ENCODE measurements at regions not wholly inside any gene's neighbourhood (a gene's known extent, or its start where the extent isn't known, plus 50 kb on each side); places are given as distances from the start of the nearest gene placed in this dataset.

GRCh38 chr6:167748458-167749379, 78.0 kb upstream of the AFDN start (continued):
- TF ChIP-seq HNRNPLL (IDR thresholded peaks at IDR 0.05; ENCODE audit: low read depth, low read length, poor library complexity, severe bottlenecking) = no peak
- TF ChIP-seq THYN1 (CRISPR knock-in tag; IDR thresholded peaks at IDR 0.05; ENCODE audit: borderline replicate concordance, low read depth) = no peak
- no peak for TF ChIP-seq CREBL2 (CRISPR knock-in tag; IDR thresholded peaks at IDR 0.05; ENCODE audit: borderline replicate concordance)
- TF ChIP-seq DPF2 (CRISPR knock-in tag; IDR thresholded peaks at IDR 0.05; ENCODE audit: borderline replicate concordance, low read depth) = no peak
- TF ChIP-seq ZKSCAN5 (CRISPR knock-in tag; IDR thresholded peaks at IDR 0.05) = no peak
- TF ChIP-seq, protein P1, sequence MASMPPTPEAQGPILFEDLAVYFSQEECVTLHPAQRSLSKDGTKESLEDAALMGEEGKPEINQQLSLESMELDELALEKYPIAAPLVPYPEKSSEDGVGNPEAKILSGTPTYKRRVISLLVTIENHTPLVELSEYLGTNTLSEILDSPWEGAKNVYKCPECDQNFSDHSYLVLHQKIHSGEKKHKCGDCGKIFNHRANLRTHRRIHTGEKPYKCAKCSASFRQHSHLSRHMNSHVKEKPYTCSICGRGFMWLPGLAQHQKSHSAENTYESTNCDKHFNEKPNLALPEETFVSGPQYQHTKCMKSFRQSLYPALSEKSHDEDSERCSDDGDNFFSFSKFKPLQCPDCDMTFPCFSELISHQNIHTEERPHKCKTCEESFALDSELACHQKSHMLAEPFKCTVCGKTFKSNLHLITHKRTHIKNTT (CRISPR knock-in tag; IDR thresholded peaks at IDR 0.05) = no peak
- TF ChIP-seq ZNF790 (CRISPR knock-in tag; IDR thresholded peaks at IDR 0.05; ENCODE audit: borderline replicate concordance) = no peak
- TF ChIP-seq, protein P2, sequence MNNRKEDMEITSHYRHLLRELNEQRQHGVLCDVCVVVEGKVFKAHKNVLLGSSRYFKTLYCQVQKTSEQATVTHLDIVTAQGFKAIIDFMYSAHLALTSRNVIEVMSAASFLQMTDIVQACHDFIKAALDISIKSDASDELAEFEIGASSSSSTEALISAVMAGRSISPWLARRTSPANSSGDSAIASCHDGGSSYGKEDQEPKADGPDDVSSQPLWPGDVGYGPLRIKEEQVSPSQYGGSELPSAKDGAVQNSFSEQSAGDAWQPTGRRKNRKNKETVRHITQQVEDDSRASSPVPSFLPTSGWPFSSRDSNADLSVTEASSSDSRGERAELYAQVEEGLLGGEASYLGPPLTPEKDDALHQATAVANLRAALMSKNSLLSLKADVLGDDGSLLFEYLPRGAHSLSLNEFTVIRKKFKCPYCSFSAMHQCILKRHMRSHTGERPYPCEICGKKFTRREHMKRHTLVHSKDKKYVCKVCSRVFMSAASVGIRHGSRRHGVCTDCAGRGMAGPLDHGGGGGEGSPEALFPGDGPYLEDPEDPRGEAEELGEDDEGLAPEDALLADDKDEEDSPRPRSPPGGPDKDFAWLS (CRISPR knock-in tag; IDR thresholded peaks at IDR 0.05; ENCODE audit: borderline replicate concordance) = no peak
- no peak for TF ChIP-seq SNAPC4 (CRISPR knock-in tag; IDR thresholded peaks at IDR 0.05)
- no peak for TF ChIP-seq SUZ12 (IDR thresholded peaks at IDR 0.05; ENCODE audit: low read depth, low read length)
- no peak for TF ChIP-seq KDM1A (CRISPR knock-in tag; IDR thresholded peaks at IDR 0.05)
- TF ChIP-seq, protein P3, sequence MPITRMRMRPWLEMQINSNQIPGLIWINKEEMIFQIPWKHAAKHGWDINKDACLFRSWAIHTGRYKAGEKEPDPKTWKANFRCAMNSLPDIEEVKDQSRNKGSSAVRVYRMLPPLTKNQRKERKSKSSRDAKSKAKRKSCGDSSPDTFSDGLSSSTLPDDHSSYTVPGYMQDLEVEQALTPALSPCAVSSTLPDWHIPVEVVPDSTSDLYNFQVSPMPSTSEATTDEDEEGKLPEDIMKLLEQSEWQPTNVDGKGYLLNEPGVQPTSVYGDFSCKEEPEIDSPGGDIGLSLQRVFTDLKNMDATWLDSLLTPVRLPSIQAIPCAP (CRISPR knock-in tag; IDR thresholded peaks at IDR 0.05; ENCODE audit: low read depth) = no peak
- no peak for TF ChIP-seq HMG20A (CRISPR knock-in tag; IDR thresholded peaks at IDR 0.05; ENCODE audit: borderline replicate concordance)
- TF ChIP-seq ZNF234 (CRISPR knock-in tag; conservative IDR thresholded peaks at IDR 0.05) = no peak
- peak; percentile 33; the same call in 1 of the 2 replicates for TF ChIP-seq HOXA3 (CRISPR knock-in tag; IDR thresholded peaks at IDR 0.05)
- TF ChIP-seq SIX4 (CRISPR knock-in tag; IDR thresholded peaks at IDR 0.05) = no peak
- TF ChIP-seq CENPX (CRISPR knock-in tag; IDR thresholded peaks at IDR 0.05) = no peak
- TF ChIP-seq, protein P4, sequence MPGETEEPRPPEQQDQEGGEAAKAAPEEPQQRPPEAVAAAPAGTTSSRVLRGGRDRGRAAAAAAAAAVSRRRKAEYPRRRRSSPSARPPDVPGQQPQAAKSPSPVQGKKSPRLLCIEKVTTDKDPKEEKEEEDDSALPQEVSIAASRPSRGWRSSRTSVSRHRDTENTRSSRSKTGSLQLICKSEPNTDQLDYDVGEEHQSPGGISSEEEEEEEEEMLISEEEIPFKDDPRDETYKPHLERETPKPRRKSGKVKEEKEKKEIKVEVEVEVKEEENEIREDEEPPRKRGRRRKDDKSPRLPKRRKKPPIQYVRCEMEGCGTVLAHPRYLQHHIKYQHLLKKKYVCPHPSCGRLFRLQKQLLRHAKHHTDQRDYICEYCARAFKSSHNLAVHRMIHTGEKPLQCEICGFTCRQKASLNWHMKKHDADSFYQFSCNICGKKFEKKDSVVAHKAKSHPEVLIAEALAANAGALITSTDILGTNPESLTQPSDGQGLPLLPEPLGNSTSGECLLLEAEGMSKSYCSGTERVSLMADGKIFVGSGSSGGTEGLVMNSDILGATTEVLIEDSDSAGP (CRISPR knock-in tag; IDR thresholded peaks at IDR 0.05; ENCODE audit: borderline replicate concordance) = no peak; the same call in 1 of the 2 replicates
